SK-N-SH (cell line): ENCODE measurements at regions not wholly inside any gene's neighbourhood (a gene's known extent, or its start where the extent isn't known, plus 50 kb on each side); places are given as distances from the start of the nearest gene placed in this dataset.

Experiments used
- CTCF ChIA-PET: fragments of 300-600, 350-600 bp; formaldehyde crosslinking; extraction: SDS; loops from one replicate; lab custom pipeline; 2021; lab: Yijun Ruan, JAX
- POLR2A ChIA-PET: fragments of 350-600 bp; sonication (Branson Sonifier 250); formaldehyde crosslinking; extraction: SDS; loops from one replicate; lab custom pipeline; 2020; ENCODE audit warnings: antibody characterized with exemption, inconsistent platforms; lab: Yijun Ruan, JAX
- DNase-seq: peaks from one replicate; pipeline ENCODE4 v3.0.0; 2012
- H2AFZ ChIP-seq: fragments of 200-600 bp; sonication (generic); 2 replicates; pipeline ENCODE4 v1.8.1; 2016; ENCODE audit warnings: antibody characterized with exemption, mild to moderate bottlenecking, low read depth
- H3F3A ChIP-seq: fragments of 200-600 bp; sonication (generic); replicated peaks from 2 replicates; pipeline ENCODE3; 2016; ENCODE audit warnings: antibody characterized with exemption, mild to moderate bottlenecking; ENCODE audit not compliant: insufficient read depth
- H3K27ac ChIP-seq, 2 experiments: fragments of 200-500 bp in 1 of 2; fragments of 200-600 bp in 1 of 2; sonication (Bioruptor generic) in 1 of 2; sonication (generic), shearing (Covaris generic) in 1 of 2; 2 replicates each; pipeline versions ENCODE4 v1.5.1 to v1.6.1; 2014 to 2016; ENCODE audit warnings: low read depth in 2 of 2, inconsistent platforms in 1 of 2, low read length in 1 of 2, mild to moderate bottlenecking in 1 of 2, mixed read lengths in 1 of 2
- H3K27me3 ChIP-seq: fragments of 200-600 bp; sonication (generic), shearing (Covaris generic); 2 replicates; pipeline ENCODE4 v1.6.1; 2016; ENCODE audit warnings: mixed run types; ENCODE audit not compliant: insufficient read depth
- H3K36me3 ChIP-seq, 2 experiments: fragments of 200-500 bp in 1 of 2; fragments of 200-600 bp in 1 of 2; sonication (Bioruptor generic) in 1 of 2; sonication (generic) in 1 of 2; replicated peaks in 1 of 2; 2 replicates each; pipeline versions ENCODE3 to v1.5.1; 2014 to 2016; ENCODE audit warnings: low read length in 1 of 2, mild to moderate bottlenecking in 1 of 2; ENCODE audit not compliant: insufficient read depth in 2 of 2, control insufficient read depth in 1 of 2
- H3K4me1 ChIP-seq, 2 experiments: fragments of 200-500 bp in 1 of 2; fragments of 200-600 bp in 1 of 2; sonication (Bioruptor generic) in 1 of 2; sonication (generic), shearing (Covaris generic) in 1 of 2; 2 replicates each; pipeline versions ENCODE4 v1.5.1 to v1.6.1; 2014 to 2016; ENCODE audit warnings: low read depth in 1 of 2, low read length in 1 of 2, mixed run types in 1 of 2; ENCODE audit not compliant: insufficient read depth in 2 of 2, control insufficient read depth in 1 of 2
- H3K4me2 ChIP-seq: fragments of 200-600 bp; sonication (generic), shearing (Covaris generic); 2 replicates; pipeline ENCODE4 v1.6.1; 2017; ENCODE audit warnings: mixed run types
- H3K4me3 ChIP-seq, 2 experiments: fragments of 200-500 bp in 1 of 2; fragments of 200-600 bp in 1 of 2; sonication (Bioruptor generic) in 1 of 2; sonication (generic), shearing (Covaris generic) in 1 of 2; 2 replicates each; pipeline versions ENCODE4 v1.5.1 to v1.8.1; 2014 to 2016; ENCODE audit warnings: low read depth in 2 of 2, inconsistent platforms in 1 of 2, low read length in 1 of 2, mild to moderate bottlenecking in 1 of 2, mixed read lengths in 1 of 2, moderate library complexity in 1 of 2
- H3K79me2 ChIP-seq: fragments of 200-600 bp; sonication (generic); 2 replicates; pipeline ENCODE4 v1.8.1; 2017; ENCODE audit warnings: mild to moderate bottlenecking; ENCODE audit not compliant: insufficient read depth
- H3K9ac ChIP-seq: fragments of 200-600 bp; sonication (generic); 2 replicates; pipeline ENCODE4 v1.6.1; 2017; ENCODE audit warnings: mixed run types
- H3K9me2 ChIP-seq: fragments of 200-600 bp; sonication (generic); 2 replicates; pipeline ENCODE4 v1.6.1; 2017; ENCODE audit warnings: mixed run types
- H3K9me3 ChIP-seq: fragments of 200-600 bp; sonication (generic); 2 replicates; pipeline ENCODE4 v1.6.1; 2017; ENCODE audit warnings: mixed run types, mild to moderate bottlenecking, moderate library complexity
- H4K20me1 ChIP-seq: fragments of 200-600 bp; sonication (generic); 2 replicates; pipeline ENCODE4 v1.6.1; 2017; ENCODE audit warnings: mild to moderate bottlenecking, mixed run types; ENCODE audit not compliant: insufficient read depth
- CHD2 ChIP-seq: fragments of 150-350 bp; IDR thresholded peaks from 2 replicates; pipeline ENCODE4 v1.6.1; 2018; ENCODE audit warnings: low read length; ENCODE audit not compliant: partially characterized antibody
- ELF1 ChIP-seq: IDR thresholded peaks from 2 replicates; pipeline ENCODE4 v1.4.0; 2012
- EP300 ChIP-seq, 2 experiments: IDR thresholded peaks; 2 replicates each; pipeline versions ENCODE4 v1.4.0 to v1.6.1; 2012; ENCODE audit warnings: borderline replicate concordance in 1 of 2, low read depth in 1 of 2, low read length in 1 of 2
- FOXJ3 ChIP-seq: sonication (generic); formaldehyde crosslinking; IDR thresholded peaks from 2 replicates; pipeline ENCODE4 v1.5.1; 2020; ENCODE audit warnings: mild to moderate bottlenecking, missing genetic modification reagents
- FOXM1 ChIP-seq: IDR thresholded peaks from 2 replicates; pipeline ENCODE4 v1.4.0; 2012; ENCODE audit warnings: low read depth, mild to moderate bottlenecking
- GATA2 ChIP-seq: sonication (generic); formaldehyde crosslinking; IDR thresholded peaks from 2 replicates; pipeline ENCODE4 v1.5.0; 2020; ENCODE audit warnings: mild to moderate bottlenecking, missing genetic modification reagents
- IRF3 ChIP-seq: fragments of 150-350 bp; IDR thresholded peaks from 2 replicates; pipeline ENCODE4 v1.6.1; 2016; ENCODE audit warnings: mild to moderate bottlenecking, low read depth, low read length
- JUND ChIP-seq: IDR thresholded peaks from 2 replicates; pipeline ENCODE4 v1.4.0; 2012
- MEF2A ChIP-seq: IDR thresholded peaks from 2 replicates; pipeline ENCODE4 v1.4.0; 2012; ENCODE audit warnings: low read depth, borderline replicate concordance
- MXI1 ChIP-seq: IDR thresholded peaks from 2 replicates; pipeline ENCODE4 v1.6.1; 2012; ENCODE audit warnings: mild to moderate bottlenecking, low read depth, low read length, improper control_type of control experiment
- NFIC ChIP-seq: IDR thresholded peaks from 2 replicates; pipeline ENCODE4 v1.4.0; 2012; ENCODE audit warnings: borderline replicate concordance
- NRF1 ChIP-seq: IDR thresholded peaks from 2 replicates; pipeline ENCODE4 v1.6.1; 2012; ENCODE audit warnings: low read depth, mild to moderate bottlenecking, low read length
- POLR2AphosphoS5 ChIP-seq: IDR thresholded peaks from 2 replicates; pipeline ENCODE4 v1.6.1; 2012; ENCODE audit warnings: low read depth, low read length
- RCOR1 ChIP-seq: fragments of 150-350 bp; IDR thresholded peaks from 2 replicates; pipeline ENCODE4 v1.6.1; 2017; ENCODE audit warnings: antibody characterized with exemption, low read length
- RFX5 ChIP-seq: IDR thresholded peaks from 2 replicates; pipeline ENCODE4 v1.6.1; 2012; ENCODE audit warnings: mild to moderate bottlenecking, improper control_type of control experiment, low read length
- RXRA ChIP-seq: IDR thresholded peaks from 2 replicates; pipeline ENCODE4 v1.4.0; 2012; ENCODE audit warnings: low read depth, mild to moderate bottlenecking, borderline replicate concordance
- SIN3A ChIP-seq: IDR thresholded peaks from 2 replicates; pipeline ENCODE4 v1.6.1; 2012; ENCODE audit warnings: low read depth, mild to moderate bottlenecking, low read length, moderate library complexity, borderline replicate concordance
- SMC3 ChIP-seq: IDR thresholded peaks from 2 replicates; pipeline ENCODE4 v1.6.1; 2012; ENCODE audit warnings: low read depth, low read length, improper control_type of control experiment
- TCF12 ChIP-seq: IDR thresholded peaks from 2 replicates; pipeline ENCODE4 v1.4.0; 2012
- USF2 ChIP-seq: fragments of 150-350 bp; IDR thresholded peaks from 2 replicates; pipeline ENCODE4 v1.6.1; 2017; ENCODE audit warnings: antibody characterized with exemption, low read length, low read depth, borderline replicate concordance
- YY1 ChIP-seq: IDR thresholded peaks from 2 replicates; pipeline ENCODE4 v1.4.0; 2012; ENCODE audit warnings: low read depth, mild to moderate bottlenecking
- WGBS: methylation state at CpG from one replicate; pipeline ENCODE4 v1.1.6; 2017; ENCODE audit warnings: low lambda C conversion rate; 5-methylcytosine and 5-hydroxymethylcytosine counted together
- TF ChIP-seq, protein P1 (sequence below): fragments of 200-600 bp; sonication (generic); IDR thresholded peaks from 2 replicates; pipeline ENCODE4 v1.6.1; 2017; ENCODE audit warnings: antibody characterized with exemption, mild to moderate bottlenecking, moderate library complexity
- TF ChIP-seq, protein P2 (sequence below): IDR thresholded peaks from 2 replicates; pipeline ENCODE4; 2012
- TF ChIP-seq, protein P3 (sequence below): IDR thresholded peaks from 2 replicates; pipeline ENCODE4 v1.4.0; 2012; ENCODE audit warnings: low read depth, borderline replicate concordance

DNA sequence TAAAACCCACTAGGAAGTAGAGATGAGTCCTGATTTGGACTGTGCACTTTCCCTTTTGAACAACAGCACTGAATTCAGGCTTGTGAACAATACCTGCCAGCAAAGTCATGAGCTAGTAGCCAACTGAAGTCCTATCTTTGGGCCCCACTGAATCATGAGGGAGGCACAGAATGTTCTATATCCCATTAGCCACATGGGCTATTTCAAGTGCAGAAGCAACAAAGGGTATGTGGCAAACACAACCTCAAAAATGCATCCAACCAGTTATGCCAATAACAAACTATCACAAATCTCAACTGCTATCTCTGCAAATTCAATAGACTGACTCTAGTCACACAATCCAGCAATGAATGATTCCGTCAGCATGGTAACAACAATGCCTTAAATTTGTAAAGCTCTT, 276.0 kb downstream of the MRPL39 start:
- H3K27me3 ChIP-seq = no peaks in the 10 kb centered on the region
- no peak overlapping the region for H3K9ac ChIP-seq
- H3K4me2 ChIP-seq = no peak overlapping the region
- H3K9me3 ChIP-seq = no peaks in the 10 kb centered on the region
- DNase-seq = no peak
- no peak overlapping the region for H3K4me3 ChIP-seq
- H3K79me2 ChIP-seq = no peaks in the 10 kb centered on the region
- 75% methylated on average over 1 of the region's 1 CpG for WGBS
- no peak overlapping the region for H2AFZ ChIP-seq
- H3K36me3 ChIP-seq = peaks cover 0 to 3% of the 10 kb centered on the region in 2 experiments
- H3F3A ChIP-seq = peaks cover 37% of the 10 kb centered on the region
- no peaks in the 10 kb centered on the region for H4K20me1 ChIP-seq
- ChIA-PET CTCF (interaction anchor here (1.4 kb wide), 1 partner anchor 18 kb away, joined by 3 read pairs; no protein-coding TSS in a partner anchor), POLR2A (no interaction called here)
- H3K27ac ChIP-seq = peak overlapping the region in 1 of 2 experiments; percentile 99; a peak in 1 of 4 replicates
- no peaks in the 10 kb centered on the region for H3K9me2 ChIP-seq
- TF ChIP-seq RFX5 (no peak), FOXJ3 (no peak), RCOR1 (no peak), NFIC (no peak), IRF3 (no peak), GATA2 (CRISPR knock-in tag) (no peak), ELF1 (no peak), MEF2A (no peak), YY1 (no peak), RXRA (no peak), JUND (no peak), USF2 (no peak), NRF1 (no peak)
- peaks cover 4 to 15% of the 10 kb centered on the region in 2 experiments for H3K4me1 ChIP-seq

DNA sequence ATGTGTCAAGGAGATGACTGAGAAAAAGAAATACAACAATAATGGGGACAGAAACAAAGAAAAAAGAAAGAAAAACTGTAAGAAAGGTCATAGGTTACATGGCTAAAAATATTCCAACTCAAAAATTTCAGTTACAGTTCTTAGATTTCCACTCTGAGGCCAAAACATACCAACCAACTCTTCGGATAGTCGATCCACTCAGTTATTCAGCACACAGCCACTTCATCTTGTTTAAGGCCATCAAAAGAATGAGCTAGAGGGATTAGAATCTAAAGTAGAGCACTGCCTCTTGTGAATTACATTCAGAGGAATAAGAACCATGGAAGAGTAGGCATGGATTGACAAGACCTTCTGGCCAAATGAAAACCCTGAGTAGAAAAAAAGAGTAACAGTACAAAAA, 277.0 kb downstream of the MRPL39 start:
- no peak for DNase-seq

More for the DNA sequence above, 277.0 kb downstream of the MRPL39 start:
- H3K4me3 ChIP-seq = no peak overlapping the region
- peaks cover 0 to 3% of the 10 kb centered on the region in 2 experiments for H3K36me3 ChIP-seq
- H3K9me3 ChIP-seq = no peaks in the 10 kb centered on the region
- H3K79me2 ChIP-seq = no peaks in the 10 kb centered on the region
- TF ChIP-seq TCF12 (no peak), EP300 (IDR thresholded peaks at IDR 0.05; ENCODE audit: borderline replicate concordance in 1 of 2, low read depth in 1 of 2, low read length in 1 of 2) (no peak), RXRA (no peak), MEF2A (no peak), MXI1 (no peak), YY1 (no peak), NRF1 (no peak), CHD2 (no peak), FOXJ3 (no peak), ELF1 (no peak), POLR2AphosphoS5 (no peak), FOXM1 (no peak), SMC3 (no peak), SIN3A (no peak), NFIC (no peak)
- TF ChIP-seq, protein P1, sequence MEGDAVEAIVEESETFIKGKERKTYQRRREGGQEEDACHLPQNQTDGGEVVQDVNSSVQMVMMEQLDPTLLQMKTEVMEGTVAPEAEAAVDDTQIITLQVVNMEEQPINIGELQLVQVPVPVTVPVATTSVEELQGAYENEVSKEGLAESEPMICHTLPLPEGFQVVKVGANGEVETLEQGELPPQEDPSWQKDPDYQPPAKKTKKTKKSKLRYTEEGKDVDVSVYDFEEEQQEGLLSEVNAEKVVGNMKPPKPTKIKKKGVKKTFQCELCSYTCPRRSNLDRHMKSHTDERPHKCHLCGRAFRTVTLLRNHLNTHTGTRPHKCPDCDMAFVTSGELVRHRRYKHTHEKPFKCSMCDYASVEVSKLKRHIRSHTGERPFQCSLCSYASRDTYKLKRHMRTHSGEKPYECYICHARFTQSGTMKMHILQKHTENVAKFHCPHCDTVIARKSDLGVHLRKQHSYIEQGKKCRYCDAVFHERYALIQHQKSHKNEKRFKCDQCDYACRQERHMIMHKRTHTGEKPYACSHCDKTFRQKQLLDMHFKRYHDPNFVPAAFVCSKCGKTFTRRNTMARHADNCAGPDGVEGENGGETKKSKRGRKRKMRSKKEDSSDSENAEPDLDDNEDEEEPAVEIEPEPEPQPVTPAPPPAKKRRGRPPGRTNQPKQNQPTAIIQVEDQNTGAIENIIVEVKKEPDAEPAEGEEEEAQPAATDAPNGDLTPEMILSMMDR = no peak
- TF ChIP-seq, protein P2, sequence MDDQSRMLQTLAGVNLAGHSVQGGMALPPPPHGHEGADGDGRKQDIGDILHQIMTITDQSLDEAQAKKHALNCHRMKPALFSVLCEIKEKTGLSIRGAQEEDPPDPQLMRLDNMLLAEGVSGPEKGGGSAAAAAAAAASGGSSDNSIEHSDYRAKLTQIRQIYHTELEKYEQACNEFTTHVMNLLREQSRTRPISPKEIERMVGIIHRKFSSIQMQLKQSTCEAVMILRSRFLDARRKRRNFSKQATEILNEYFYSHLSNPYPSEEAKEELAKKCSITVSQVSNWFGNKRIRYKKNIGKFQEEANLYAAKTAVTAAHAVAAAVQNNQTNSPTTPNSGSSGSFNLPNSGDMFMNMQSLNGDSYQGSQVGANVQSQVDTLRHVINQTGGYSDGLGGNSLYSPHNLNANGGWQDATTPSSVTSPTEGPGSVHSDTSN = no peak
- TF ChIP-seq, protein P3, sequence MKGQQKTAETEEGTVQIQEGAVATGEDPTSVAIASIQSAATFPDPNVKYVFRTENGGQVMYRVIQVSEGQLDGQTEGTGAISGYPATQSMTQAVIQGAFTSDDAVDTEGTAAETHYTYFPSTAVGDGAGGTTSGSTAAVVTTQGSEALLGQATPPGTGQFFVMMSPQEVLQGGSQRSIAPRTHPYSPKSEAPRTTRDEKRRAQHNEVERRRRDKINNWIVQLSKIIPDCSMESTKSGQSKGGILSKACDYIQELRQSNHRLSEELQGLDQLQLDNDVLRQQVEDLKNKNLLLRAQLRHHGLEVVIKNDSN = no peak
- peaks cover 4 to 15% of the 10 kb centered on the region in 2 experiments for H3K4me1 ChIP-seq
- no peak overlapping the region for H3K9ac ChIP-seq
- no peaks in the 10 kb centered on the region for H3K27me3 ChIP-seq
- ChIA-PET POLR2A (no interaction called here), CTCF (no interaction called here)
- H3K4me2 ChIP-seq = no peak overlapping the region
- H3K9me2 ChIP-seq = no peaks in the 10 kb centered on the region
- WGBS = 73% methylated on average over 2 of the region's 2 CpGs
- H2AFZ ChIP-seq = 0 out of 2 replicates have a peak overlapping the region, but pooled peaks have one; percentile 17
- H3K27ac ChIP-seq = peak overlapping the region in 1 of 2 experiments; percentile 99; a peak in 2 of 4 replicates
- peaks cover 37% of the 10 kb centered on the region for H3F3A ChIP-seq
- no peaks in the 10 kb centered on the region for H4K20me1 ChIP-seq
